ENCODE measurements at regions not wholly inside any gene's neighbourhood (a gene's known extent, or its start where the extent isn't known, plus 50 kb on each side); places are given as distances from the start of the nearest gene placed in this dataset.

GRCh38 chrX:806586-806985, 176.0 kb downstream of the SHOX start:
- H3K36me3 Mint-ChIP-seq (ENCODE audit: low read depth), result peaks cover 29% of the 10 kb centered on the region
- Histone ChIP-seq H4K20me1 (replicated peaks; ENCODE audit: insufficient read depth) (no peaks in the 10 kb centered on the region), H3K36me3 (ENCODE audit: insufficient read depth) (no peaks in the 10 kb centered on the region), H3K4me2 (no peak overlapping the region), H3K4me1 (ENCODE audit: insufficient read depth) (no peaks in the 10 kb centered on the region), H3K27me3 (ENCODE audit: insufficient read depth) (no peaks in the 10 kb centered on the region), H3K4me3 (no peak overlapping the region), H3K9me2 (ENCODE audit: insufficient read depth) (no peaks in the 10 kb centered on the region), H3K79me2 (replicated peaks; ENCODE audit: insufficient read depth) (no peaks in the 10 kb centered on the region), H2AFZ (no peak overlapping the region), H3F3A (replicated peaks; ENCODE audit: low read depth) (no peaks in the 10 kb centered on the region), H3K27ac (ENCODE audit: low read depth) (no peak overlapping the region)
- ATAC-seq (no peak), DNase-seq (ENCODE audit: low spot score) (no peak)
- H3K27ac Mint-ChIP-seq, result no peak overlapping the region
- H3K27me3 Mint-ChIP-seq (ENCODE audit: insufficient read depth, low read depth, poor library complexity), result peaks cover 9% of the 10 kb centered on the region
- H3K9me3 Mint-ChIP-seq, result peaks cover 61% of the 10 kb centered on the region
- peaks cover 2% of the 10 kb centered on the region; the same call in 1 of the 3 replicates for H3K4me1 Mint-ChIP-seq
- no peak overlapping the region for H3K4me3 Mint-ChIP-seq
- TF ChIP-seq EZH2phosphoT487 (IDR thresholded peaks at IDR 0.05; ENCODE audit: unreplicated experiment) (no peak), POLR2AphosphoS5 (IDR thresholded peaks at IDR 0.05; ENCODE audit: low read depth) (no peak), JUNB (IDR thresholded peaks at IDR 0.05; ENCODE audit: unreplicated experiment) (no peak), STAT1 (IDR thresholded peaks at IDR 0.05; ENCODE audit: unreplicated experiment) (no peak), ZNF114 (CRISPR knock-in tag; IDR thresholded peaks at IDR 0.05) (no peak), REST (IDR thresholded peaks at IDR 0.05; ENCODE audit: unreplicated experiment) (no peak), EZH2 (IDR thresholded peaks at IDR 0.05; ENCODE audit: low read depth, unreplicated experiment) (no peak), ETS1 (IDR thresholded peaks at IDR 0.05) (no peak), NANOG (IDR thresholded peaks at IDR 0.05; ENCODE audit: borderline replicate concordance) (no peak), ZNF462 (CRISPR knock-in tag; IDR thresholded peaks at IDR 0.05) (no peak), ZNF331 (CRISPR knock-in tag; IDR thresholded peaks at IDR 0.05; ENCODE audit: low read depth) (no peak), CREB1 (CRISPR knock-in tag; IDR thresholded peaks at IDR 0.05; ENCODE audit: low read depth) (no peak)
- TF ChIP-seq, protein P1, sequence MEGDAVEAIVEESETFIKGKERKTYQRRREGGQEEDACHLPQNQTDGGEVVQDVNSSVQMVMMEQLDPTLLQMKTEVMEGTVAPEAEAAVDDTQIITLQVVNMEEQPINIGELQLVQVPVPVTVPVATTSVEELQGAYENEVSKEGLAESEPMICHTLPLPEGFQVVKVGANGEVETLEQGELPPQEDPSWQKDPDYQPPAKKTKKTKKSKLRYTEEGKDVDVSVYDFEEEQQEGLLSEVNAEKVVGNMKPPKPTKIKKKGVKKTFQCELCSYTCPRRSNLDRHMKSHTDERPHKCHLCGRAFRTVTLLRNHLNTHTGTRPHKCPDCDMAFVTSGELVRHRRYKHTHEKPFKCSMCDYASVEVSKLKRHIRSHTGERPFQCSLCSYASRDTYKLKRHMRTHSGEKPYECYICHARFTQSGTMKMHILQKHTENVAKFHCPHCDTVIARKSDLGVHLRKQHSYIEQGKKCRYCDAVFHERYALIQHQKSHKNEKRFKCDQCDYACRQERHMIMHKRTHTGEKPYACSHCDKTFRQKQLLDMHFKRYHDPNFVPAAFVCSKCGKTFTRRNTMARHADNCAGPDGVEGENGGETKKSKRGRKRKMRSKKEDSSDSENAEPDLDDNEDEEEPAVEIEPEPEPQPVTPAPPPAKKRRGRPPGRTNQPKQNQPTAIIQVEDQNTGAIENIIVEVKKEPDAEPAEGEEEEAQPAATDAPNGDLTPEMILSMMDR (conservative IDR thresholded peaks at IDR 0.05; ENCODE audit: low read depth in 2 of 2), result no peak

All from GM23338 (cell line).